HK-2 (cell line): ENCODE measurements at regions not wholly inside any gene's neighbourhood (a gene's known extent, or its start where the extent isn't known, plus 50 kb on each side); places are given as distances from the start of the nearest gene placed in this dataset.
"Not testable (repeated sequence)": the region's sequence is repeated elsewhere in the genome, so short reads cannot be mapped to it uniquely, and the experiment has no call there.

Experiments used
- DNase-seq: peaks from one replicate; pipeline ENCODE4 v3.0.0-alpha.2; 2018; ENCODE audit not compliant: unreplicated experiment

GRCh38 chr12:47373554-47374150 lies 293.9 kb upstream of the AMIGO2 start:
- no peak for DNase-seq

- no peak for DNase-seq
These were observed 290.7 kb upstream of the AMIGO2 start for GRCh38 chr12:47370421-47370820.

- DNase-seq: no peak
These were observed 289.3 kb upstream of the AMIGO2 start for GRCh38 chr12:47369085-47369484.

GRCh38 chr12:47367912-47368537 lies 288.3 kb upstream of the AMIGO2 start:
- DNase-seq: no peak

- no peak for DNase-seq
These were observed 286.8 kb upstream of the AMIGO2 start for GRCh38 chr12:47366579-47366978.

- no peak for DNase-seq
These were observed 286.4 kb upstream of the AMIGO2 start for GRCh38 chr12:47366157-47366556.

GRCh38 chr12:47365443-47366076 lies 285.8 kb upstream of the AMIGO2 start:
- DNase-seq: not testable (repeated sequence)

GRCh38 chr12:47364261-47364660 lies 284.5 kb upstream of the AMIGO2 start:
- no peak for DNase-seq

GRCh38 chr12:47362126-47362705 lies 282.5 kb upstream of the AMIGO2 start:
- no peak for DNase-seq

GRCh38 chr12:47361389-47362021 lies 281.7 kb upstream of the AMIGO2 start:
- no peak for DNase-seq

- no peak for DNase-seq
These were observed 281.1 kb upstream of the AMIGO2 start for GRCh38 chr12:47360771-47361388.

GRCh38 chr12:47360093-47360480 lies 280.3 kb upstream of the AMIGO2 start:
- no peak for DNase-seq

GRCh38 chr12:47359310-47360092 lies 279.7 kb upstream of the AMIGO2 start:
- no peak for DNase-seq

GRCh38 chr12:47357006-47357405 lies 277.2 kb upstream of the AMIGO2 start:
- DNase-seq: not testable (repeated sequence)

- no peak for DNase-seq
These were observed 276.5 kb upstream of the AMIGO2 start for GRCh38 chr12:47356129-47356700.

GRCh38 chr12:47353508-47353907 lies 273.7 kb upstream of the AMIGO2 start:
- no peak for DNase-seq

- DNase-seq: no peak
These were observed 272.3 kb upstream of the AMIGO2 start for GRCh38 chr12:47352067-47352466.

- no peak for DNase-seq
These were observed 271.8 kb upstream of the AMIGO2 start for GRCh38 chr12:47351526-47351925.

- no peak for DNase-seq
These were observed 270.3 kb upstream of the AMIGO2 start for GRCh38 chr12:47350062-47350408.

- DNase-seq: no peak
These were observed 269.6 kb upstream of the AMIGO2 start for GRCh38 chr12:47349137-47350061.
